ENCODE measurements at regions not wholly inside any gene's neighbourhood (a gene's known extent, or its start where the extent isn't known, plus 50 kb on each side); places are given as distances from the start of the nearest gene placed in this dataset.

- H3K4me3 ChIP-seq (replicated peaks; ENCODE audit: low read depth, low read length): no peak overlapping the region
- no peak for TF ChIP-seq CTCF (IDR thresholded peaks at IDR 0.05; ENCODE audit: low read length, missing control alignments)
- DNase-seq (ENCODE audit: low read depth): no peak
These were observed 1307.3 kb downstream of the ROBO2 start for GRCh38 chr3:78347176-78347575.

- no peak overlapping the region for H3K4me3 ChIP-seq (replicated peaks; ENCODE audit: low read depth, low read length)
- no peak for DNase-seq (ENCODE audit: low read depth)
- TF ChIP-seq CTCF (IDR thresholded peaks at IDR 0.05; ENCODE audit: low read length, missing control alignments): no peak
These were observed 1308.8 kb downstream of the ROBO2 start for GRCh38 chr3:78348664-78349063.

- DNase-seq (ENCODE audit: low read depth): no peak
- TF ChIP-seq CTCF (IDR thresholded peaks at IDR 0.05; ENCODE audit: low read length, missing control alignments): no peak
These were observed 1309.7 kb downstream of the ROBO2 start for GRCh38 chr3:78349571-78349970.

GRCh38 chr3:78351334-78351733 lies 1311.4 kb downstream of the ROBO2 start:
- DNase-seq (ENCODE audit: low read depth): peak; percentile 2
- TF ChIP-seq CTCF (IDR thresholded peaks at IDR 0.05; ENCODE audit: low read length, missing control alignments): no peak
- no peak overlapping the region for H3K4me3 ChIP-seq (replicated peaks; ENCODE audit: low read depth, low read length)

More at GRCh38 chr3:78349571-78349970, 1309.7 kb downstream of the ROBO2 start:
- no peak overlapping the region for H3K4me3 ChIP-seq (replicated peaks; ENCODE audit: low read depth, low read length)

GRCh38 chr3:78353231-78353630 lies 1313.3 kb downstream of the ROBO2 start:
- no peak overlapping the region for H3K4me3 ChIP-seq (replicated peaks; ENCODE audit: low read depth, low read length)
- no peak for DNase-seq (ENCODE audit: low read depth)
- no peak for TF ChIP-seq CTCF (IDR thresholded peaks at IDR 0.05; ENCODE audit: low read length, missing control alignments)

GRCh38 chr3:78360849-78361248 lies 1321.0 kb downstream of the ROBO2 start:
- H3K4me3 ChIP-seq (replicated peaks; ENCODE audit: low read depth, low read length): no peak overlapping the region
- no peak for DNase-seq (ENCODE audit: low read depth)
- TF ChIP-seq CTCF (IDR thresholded peaks at IDR 0.05; ENCODE audit: low read length, missing control alignments): no peak

GRCh38 chr3:78368636-78369345 lies 1328.9 kb downstream of the ROBO2 start:
- peak; percentile 4 for DNase-seq (ENCODE audit: low read depth)
- H3K4me3 ChIP-seq (replicated peaks; ENCODE audit: low read depth, low read length): no peak overlapping the region
- no peak for TF ChIP-seq CTCF (IDR thresholded peaks at IDR 0.05; ENCODE audit: low read length, missing control alignments)

All from fibroblast of pulmonary artery (primary cell).